ENCODE measurements at regions not wholly inside any gene's neighbourhood (a gene's known extent, or its start where the extent isn't known, plus 50 kb on each side); places are given as distances from the start of the nearest gene placed in this dataset.

GRCh38 chr10:105761576-105762260, 1120.6 kb downstream of the SORCS3 start:
- no peaks in the 10 kb centered on the region for H3K36me3 Mint-ChIP-seq (ENCODE audit: low read depth)
- Histone ChIP-seq H3K4me3 (ENCODE audit: low read length) (no peak overlapping the region), H3K9me3 (ENCODE audit: control insufficient read depth in 1 of 2, insufficient read depth in 1 of 2, low read length in 2 of 2) (no peaks in the 10 kb centered on the region), H3K27ac (ENCODE audit: low read depth in 1 of 2, low read length in 2 of 2) (no peak overlapping the region), H3K4me1 (ENCODE audit: insufficient read depth, low read length) (no peaks in the 10 kb centered on the region), H3K27me3 (ENCODE audit: control insufficient read depth in 1 of 2, insufficient read depth in 2 of 2, low read length in 2 of 2) (no peaks in the 10 kb centered on the region), H3K36me3 (ENCODE audit: insufficient read depth, low read length) (no peaks in the 10 kb centered on the region)
- ATAC-seq (ENCODE audit: poor library complexity) (no peak), DNase-seq (no peak)
- POLR2A ChIA-PET = no interaction called here
- no peak overlapping the region for H3K27ac Mint-ChIP-seq
- H3K4me3 Mint-ChIP-seq = no peak overlapping the region
- CTCF ChIA-PET = no interaction called here
- peaks cover 7% of the 10 kb centered on the region for H3K9me3 Mint-ChIP-seq
- no peaks in the 10 kb centered on the region for H3K27me3 Mint-ChIP-seq
- no peak for TF ChIP-seq CTCF (IDR thresholded peaks at IDR 0.05)
- intact Hi-C loops (cut with DNase I, micrococcal nuclease) = no loop called here
- H3K4me1 Mint-ChIP-seq (ENCODE audit: low read depth) = no peaks in the 10 kb centered on the region

GRCh38 chr10:105759669-105760068, 1118.6 kb downstream of the SORCS3 start:
- H3K27me3 Mint-ChIP-seq = no peaks in the 10 kb centered on the region

GRCh38 chr10:105758209-105758998, 1117.3 kb downstream of the SORCS3 start:
- H3K4me3 Mint-ChIP-seq = no peak overlapping the region

More at GRCh38 chr10:105759669-105760068, 1118.6 kb downstream of the SORCS3 start:
- DNase-seq = no peak
- Histone ChIP-seq H3K9me3 (ENCODE audit: control insufficient read depth in 1 of 2, insufficient read depth in 1 of 2, low read length in 2 of 2) (no peaks in the 10 kb centered on the region), H3K4me1 (ENCODE audit: insufficient read depth, low read length) (no peaks in the 10 kb centered on the region), H3K27me3 (ENCODE audit: control insufficient read depth in 1 of 2, insufficient read depth in 2 of 2, low read length in 2 of 2) (no peaks in the 10 kb centered on the region), H3K36me3 (ENCODE audit: insufficient read depth, low read length) (no peaks in the 10 kb centered on the region), H3K27ac (ENCODE audit: low read depth in 1 of 2, low read length in 2 of 2) (no peak overlapping the region), H3K4me3 (ENCODE audit: low read length) (no peak overlapping the region)
- no peak overlapping the region for H3K27ac Mint-ChIP-seq
- intact Hi-C loops (cut with DNase I, micrococcal nuclease) = no loop called here
- ChIA-PET POLR2A (no interaction called here), CTCF (no interaction called here)
- no peak overlapping the region for H3K4me3 Mint-ChIP-seq
- H3K36me3 Mint-ChIP-seq (ENCODE audit: low read depth) = no peaks in the 10 kb centered on the region
- H3K9me3 Mint-ChIP-seq = peaks cover 11% of the 10 kb centered on the region
- no peak for TF ChIP-seq CTCF (IDR thresholded peaks at IDR 0.05)
- no peak for ATAC-seq (ENCODE audit: poor library complexity)
- no peaks in the 10 kb centered on the region for H3K4me1 Mint-ChIP-seq (ENCODE audit: low read depth)

More at GRCh38 chr10:105758209-105758998, 1117.3 kb downstream of the SORCS3 start:
- ATAC-seq (ENCODE audit: poor library complexity) (no peak), DNase-seq (no peak)
- POLR2A ChIA-PET = no interaction called here
- Mint-ChIP-seq H3K4me1 (ENCODE audit: low read depth) (no peaks in the 10 kb centered on the region), H3K27me3 (no peaks in the 10 kb centered on the region), H3K27ac (no peak overlapping the region), H3K36me3 (ENCODE audit: low read depth) (no peaks in the 10 kb centered on the region), H3K9me3 (peaks cover 11% of the 10 kb centered on the region)
- Histone ChIP-seq H3K4me1 (ENCODE audit: insufficient read depth, low read length) (no peaks in the 10 kb centered on the region), H3K4me3 (ENCODE audit: low read length) (no peak overlapping the region), H3K36me3 (ENCODE audit: insufficient read depth, low read length) (no peaks in the 10 kb centered on the region), H3K9me3 (ENCODE audit: control insufficient read depth in 1 of 2, insufficient read depth in 1 of 2, low read length in 2 of 2) (no peaks in the 10 kb centered on the region), H3K27me3 (ENCODE audit: control insufficient read depth in 1 of 2, insufficient read depth in 2 of 2, low read length in 2 of 2) (no peaks in the 10 kb centered on the region), H3K27ac (ENCODE audit: low read depth in 1 of 2, low read length in 2 of 2) (no peak overlapping the region)
- CTCF ChIA-PET = no interaction called here
- intact Hi-C loops (cut with DNase I, micrococcal nuclease) = no loop called here
- no peak for TF ChIP-seq CTCF (IDR thresholded peaks at IDR 0.05)
